HepG2 (cell line): ENCODE measurements at regions not wholly inside any gene's neighbourhood (a gene's known extent, or its start where the extent isn't known, plus 50 kb on each side); places are given as distances from the start of the nearest gene placed in this dataset.

Experiments
- CEBPB ChIP-seq: IDR thresholded peaks from 2 replicates; pipeline ENCODE4 v1.6.1; 2011; ENCODE audit warnings: low read depth, low read length, improper control_type of control experiment, borderline replicate concordance
- EHMT2 ChIP-seq: fragments of 200-600 bp; sonication (generic); IDR thresholded peaks from 2 replicates; pipeline ENCODE4 v1.7.0; 2017; ENCODE audit warnings: antibody characterized with exemption, low read depth, low read length, borderline replicate concordance
- EP300 ChIP-seq, 3 experiments: sonication (generic) in 1 of 3; formaldehyde crosslinking in 1 of 3; IDR thresholded peaks; 2 replicates each; pipeline versions ENCODE4 v1.5.1 to v1.6.1; 2011 to 2020; ENCODE audit warnings: low read depth in 2 of 3, low read length in 2 of 3, borderline replicate concordance in 1 of 3, improper control_type of control experiment in 1 of 3, mild to moderate bottlenecking in 1 of 3, missing genetic modification reagents in 1 of 3, moderate library complexity in 1 of 3
- GABPB1 ChIP-seq: IDR thresholded peaks from 2 replicates; pipeline ENCODE4 v1.6.1; 2016; ENCODE audit warnings: mild to moderate bottlenecking, missing genetic modification reagents, moderate library complexity, missing compliant biosample characterization
- HDAC1 ChIP-seq: sonication (generic); formaldehyde crosslinking; IDR thresholded peaks from 2 replicates; pipeline ENCODE4 v1.5.1; 2020; ENCODE audit warnings: mild to moderate bottlenecking, missing genetic modification reagents
- HNRNPH1 ChIP-seq: fragments of 200-400 bp; formaldehyde crosslinking; optimal IDR thresholded peaks from 2 replicates; pipeline ENCODE3; 2017; ENCODE audit warnings: mild to moderate bottlenecking, low read depth, low read length
- KAT7 ChIP-seq: IDR thresholded peaks from 2 replicates; pipeline ENCODE4 v1.6.1; 2018; ENCODE audit warnings: borderline replicate concordance, missing compliant biosample characterization
- NAIF1 ChIP-seq: sonication (generic); formaldehyde crosslinking; IDR thresholded peaks from 2 replicates; pipeline ENCODE4 v1.5.0; 2020; ENCODE audit warnings: mild to moderate bottlenecking, missing genetic modification reagents, borderline replicate concordance
- PAXIP1 ChIP-seq: sonication (generic); formaldehyde crosslinking; conservative IDR thresholded peaks from 2 replicates; pipeline ENCODE4 v1.4.0; 2020; ENCODE audit warnings: mild to moderate bottlenecking, missing genetic modification reagents, moderate library complexity
- PITX1 ChIP-seq: sonication (generic); formaldehyde crosslinking; IDR thresholded peaks from 2 replicates; pipeline ENCODE4 v1.5.1; 2020; ENCODE audit warnings: mild to moderate bottlenecking, missing genetic modification reagents
- PREB ChIP-seq: sonication (generic); formaldehyde crosslinking; IDR thresholded peaks from 2 replicates; pipeline ENCODE4 v1.4.0; 2020; ENCODE audit warnings: missing genetic modification reagents
- RCOR2 ChIP-seq: IDR thresholded peaks from 2 replicates; pipeline ENCODE4 v1.6.1; 2016; ENCODE audit warnings: missing biosample characterization, missing genetic modification reagents
- RORA ChIP-seq: sonication (generic); formaldehyde crosslinking; IDR thresholded peaks from 2 replicates; pipeline ENCODE4 v1.5.0; 2020; ENCODE audit warnings: mild to moderate bottlenecking, missing genetic modification reagents, moderate library complexity
- YEATS4 ChIP-seq: sonication (generic); formaldehyde crosslinking; IDR thresholded peaks from 2 replicates; pipeline ENCODE4 v1.4.0; 2020; ENCODE audit warnings: missing genetic modification reagents, borderline replicate concordance
- ZIK1 ChIP-seq: sonication (generic); formaldehyde crosslinking; IDR thresholded peaks from 2 replicates; pipeline ENCODE4 v1.5.0; 2020; ENCODE audit warnings: mild to moderate bottlenecking, low read depth, missing genetic modification reagents, borderline replicate concordance
- ZNF207 ChIP-seq: fragments of 450-650 bp; IDR thresholded peaks from 2 replicates; pipeline ENCODE4 v1.6.1; 2016; ENCODE audit warnings: antibody characterized with exemption, borderline replicate concordance
- ZNF737 ChIP-seq: sonication (generic); formaldehyde crosslinking; IDR thresholded peaks from 2 replicates; pipeline ENCODE4 v1.5.0; 2020; ENCODE audit warnings: missing genetic modification reagents, mild to moderate bottlenecking, borderline replicate concordance
- ZNF770 ChIP-seq: sonication (generic); formaldehyde crosslinking; IDR thresholded peaks from 2 replicates; pipeline ENCODE4 v1.5.0; 2020; ENCODE audit warnings: mild to moderate bottlenecking, missing genetic modification reagents
- ZNF839 ChIP-seq: sonication (generic); formaldehyde crosslinking; IDR thresholded peaks from 2 replicates; pipeline ENCODE4 v1.4.0; 2020; ENCODE audit warnings: missing genetic modification reagents, mild to moderate bottlenecking, borderline replicate concordance
- ZSCAN31 ChIP-seq: sonication (generic); formaldehyde crosslinking; IDR thresholded peaks from 2 replicates; pipeline ENCODE4 v1.5.0; 2020; ENCODE audit warnings: low read depth, mild to moderate bottlenecking, missing genetic modification reagents

- TF ChIP-seq RORA (CRISPR knock-in tag) (no peak), CEBPB (peak; percentile 48; the same call in 1 of the 2 replicates), ZIK1 (CRISPR knock-in tag) (no peak), PREB (CRISPR knock-in tag) (no peak), KAT7 (CRISPR knock-in tag) (no peak), NAIF1 (CRISPR knock-in tag) (no peak), ZNF839 (CRISPR knock-in tag) (no peak), ZSCAN31 (no peak), PAXIP1 (CRISPR knock-in tag) (peak; percentile 71), HNRNPH1 (no peak), ZNF737 (CRISPR knock-in tag) (no peak), GABPB1 (CRISPR knock-in tag) (no peak), HDAC1 (CRISPR knock-in tag) (no peak; the same call in 1 of the 2 replicates), YEATS4 (CRISPR knock-in tag) (peak; percentile 39; the same call in 1 of the 2 replicates), ZNF770 (CRISPR knock-in tag) (no peak), ZNF207 (no peak), EP300 (IDR thresholded peaks at IDR 0.05; ENCODE audit: low read depth in 2 of 2, low read length in 2 of 2) (peak in 1 of 2 experiments; percentile 62; a peak in 2 of 4 replicates), EP300 (CRISPR knock-in tag; IDR thresholded peaks at IDR 0.05; ENCODE audit: borderline replicate concordance) (no peak), RCOR2 (no peak; the same call in 1 of the 2 replicates), PITX1 (no peak), EHMT2 (peak; percentile 29; the same call in 1 of the 2 replicates)
Observed at GRCh38 chr2:234802071-234802844, 149.6 kb upstream of the SH3BP4 start (continued).
